ENCODE measurements at regions not wholly inside any gene's neighbourhood (a gene's known extent, or its start where the extent isn't known, plus 50 kb on each side); places are given as distances from the start of the nearest gene placed in this dataset.

- H3K4me3 ChIP-seq (ENCODE audit: low read depth, low read length) = no peak overlapping the region
- H3K9me3 ChIP-seq (ENCODE audit: control insufficient read depth, insufficient read depth, low read length) = no peaks in the 10 kb centered on the region; the same call in 1 of the 2 replicates
- POLR2A ChIA-PET = interaction anchor here (0.7 kb wide), 2 partner anchors 39 to 263 kb away, joined by 3 to 4 read pairs; no protein-coding TSS in a partner anchor
- no peak overlapping the region for H3K27ac ChIP-seq (ENCODE audit: low read depth, low read length)
- DNase-seq (ENCODE audit: low read depth, low spot score) = no peak
- no peak for TF ChIP-seq CTCF (IDR thresholded peaks at IDR 0.05; ENCODE audit: low read depth, low read length)
- H3K27me3 ChIP-seq (ENCODE audit: control insufficient read depth, insufficient read depth, low read length) = peaks cover 25% of the 10 kb centered on the region
- CTCF ChIA-PET = no interaction called here
These were observed 70.4 kb upstream of the HPCAL1 start for GRCh38 chr2:10232096-10232815.

GRCh38 chr2:10233131-10234012, 69.3 kb upstream of the HPCAL1 start:
- ChIA-PET POLR2A (interaction anchor here (0.7 kb wide), 2 partner anchors 38 to 262 kb away, joined by 3 to 4 read pairs; no protein-coding TSS in a partner anchor), CTCF (interaction anchor here (1.0 kb wide), 1 partner anchor 19 kb away, joined by 3 read pairs; no protein-coding TSS in a partner anchor)
- Histone ChIP-seq H3K27ac (ENCODE audit: low read depth, low read length) (no peak overlapping the region), H3K9me3 (ENCODE audit: control insufficient read depth, insufficient read depth, low read length) (no peaks in the 10 kb centered on the region; the same call in 1 of the 2 replicates), H3K4me3 (ENCODE audit: low read depth, low read length) (no peak overlapping the region), H3K27me3 (ENCODE audit: control insufficient read depth, insufficient read depth, low read length) (peaks cover 33% of the 10 kb centered on the region)
- no peak for TF ChIP-seq CTCF (IDR thresholded peaks at IDR 0.05; ENCODE audit: low read depth, low read length)
- no peak for DNase-seq (ENCODE audit: low read depth, low spot score)

GRCh38 chr2:10234013-10234306, 68.7 kb upstream of the HPCAL1 start:
- Histone ChIP-seq H3K27ac (ENCODE audit: low read depth, low read length) (no peak overlapping the region), H3K9me3 (ENCODE audit: control insufficient read depth, insufficient read depth, low read length) (no peaks in the 10 kb centered on the region; the same call in 1 of the 2 replicates), H3K4me3 (ENCODE audit: low read depth, low read length) (no peak overlapping the region), H3K27me3 (ENCODE audit: control insufficient read depth, insufficient read depth, low read length) (peaks cover 30% of the 10 kb centered on the region)
- CTCF ChIA-PET = interaction anchor here (1.0 kb wide), 1 partner anchor 18 kb away, joined by 3 read pairs; no protein-coding TSS in a partner anchor
- POLR2A ChIA-PET = no interaction called here
- DNase-seq (ENCODE audit: low read depth, low spot score) = no peak
- TF ChIP-seq CTCF (IDR thresholded peaks at IDR 0.05; ENCODE audit: low read depth, low read length) = no peak

GRCh38 chr2:10234409-10235094, 68.2 kb upstream of the HPCAL1 start:
- ChIA-PET CTCF (interaction anchor here (1.0 kb wide), 1 partner anchor 17 kb away, joined by 3 read pairs; no protein-coding TSS in a partner anchor), POLR2A (no interaction called here)
- no peak overlapping the region for H3K4me3 ChIP-seq (ENCODE audit: low read depth, low read length)
- H3K27me3 ChIP-seq (ENCODE audit: control insufficient read depth, insufficient read depth, low read length) = peaks cover 29% of the 10 kb centered on the region
- DNase-seq (ENCODE audit: low read depth, low spot score) = no peak
- TF ChIP-seq CTCF (IDR thresholded peaks at IDR 0.05; ENCODE audit: low read depth, low read length) = no peak
- H3K27ac ChIP-seq (ENCODE audit: low read depth, low read length) = no peak overlapping the region
- no peaks in the 10 kb centered on the region; the same call in 1 of the 2 replicates for H3K9me3 ChIP-seq (ENCODE audit: control insufficient read depth, insufficient read depth, low read length)
